Ectodermal cell (in vitro differentiated cells): ENCODE measurements at regions not wholly inside any gene's neighbourhood (a gene's known extent, or its start where the extent isn't known, plus 50 kb on each side); places are given as distances from the start of the nearest gene placed in this dataset.
"Not testable (repeated sequence)": the region's sequence is repeated elsewhere in the genome, so short reads cannot be mapped to it uniquely, and the experiment has no call there.

Experiments used
- H3K27ac ChIP-seq: 2 replicates; pipeline ENCODE4 v1.7.0; 2013; ENCODE audit warnings: mild to moderate bottlenecking, low read depth, low read length; ENCODE audit not compliant: insufficient read depth, poor library complexity, severe bottlenecking
- H3K27me3 ChIP-seq: 2 replicates; pipeline ENCODE4 v1.7.0; 2013; ENCODE audit warnings: mild to moderate bottlenecking, low read length; ENCODE audit not compliant: insufficient read depth, control insufficient read depth, poor library complexity, severe bottlenecking
- H3K36me3 ChIP-seq: one replicate; pipeline ENCODE4 v1.7.0; 2013; ENCODE audit warnings: low read length; ENCODE audit not compliant: control insufficient read depth, insufficient read depth
- H3K4me1 ChIP-seq: one replicate; pipeline ENCODE4 v1.7.0; 2013; ENCODE audit warnings: low read length; ENCODE audit not compliant: control insufficient read depth, insufficient read depth
- H3K4me3 ChIP-seq: 2 replicates; pipeline ENCODE4 v1.7.0; 2013; ENCODE audit warnings: low read depth, low read length, control low read depth; ENCODE audit not compliant: insufficient read depth
- H3K9me3 ChIP-seq: 2 replicates; pipeline ENCODE4 v1.7.0; 2013; ENCODE audit warnings: mild to moderate bottlenecking, low read length, moderate library complexity; ENCODE audit not compliant: control insufficient read depth
- WGBS, 2 experiments: methylation state at CpG; one replicate each; pipeline ENCODE4 v1.1.7; 2013; ENCODE audit warnings: missing lambda C conversion rate in 2 of 2; 5-methylcytosine and 5-hydroxymethylcytosine counted together

DNA sequence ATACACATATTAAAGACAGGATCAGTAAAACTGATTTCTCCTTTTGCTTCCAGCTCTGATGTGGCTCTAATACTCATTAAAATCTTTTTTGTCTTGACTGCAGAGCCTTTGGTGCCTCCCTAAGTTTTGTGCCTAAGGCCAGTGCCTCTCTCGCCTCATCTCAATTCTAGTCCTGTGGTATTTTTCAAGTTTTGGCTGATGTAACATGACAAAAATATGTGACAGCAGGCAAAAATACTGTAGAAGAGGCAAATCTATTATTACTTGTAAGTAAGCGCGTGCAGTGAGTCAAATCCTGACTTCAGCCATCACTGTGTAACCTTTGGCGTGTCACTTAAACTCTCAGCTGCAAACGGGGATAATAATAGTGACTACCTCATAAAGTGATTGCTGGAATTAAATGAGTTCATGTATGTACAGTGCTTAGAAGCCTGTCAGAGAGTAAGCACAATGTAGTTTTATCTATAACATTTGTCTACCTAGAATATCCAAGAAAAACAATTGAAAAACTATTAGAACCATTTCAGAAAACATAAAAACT is 74.0 kb downstream of the MAB21L3 start:
- Histone ChIP-seq H3K9me3 (no peaks in the 10 kb centered on the region), H3K4me3 (no peak overlapping the region), H3K27me3 (no peaks in the 10 kb centered on the region), H3K4me1 (no peaks in the 10 kb centered on the region), H3K27ac (no peak overlapping the region), H3K36me3 (no peaks in the 10 kb centered on the region)
- WGBS, 2 experiments: 97% methylated on average over 5 of the region's 5 CpGs

DNA sequence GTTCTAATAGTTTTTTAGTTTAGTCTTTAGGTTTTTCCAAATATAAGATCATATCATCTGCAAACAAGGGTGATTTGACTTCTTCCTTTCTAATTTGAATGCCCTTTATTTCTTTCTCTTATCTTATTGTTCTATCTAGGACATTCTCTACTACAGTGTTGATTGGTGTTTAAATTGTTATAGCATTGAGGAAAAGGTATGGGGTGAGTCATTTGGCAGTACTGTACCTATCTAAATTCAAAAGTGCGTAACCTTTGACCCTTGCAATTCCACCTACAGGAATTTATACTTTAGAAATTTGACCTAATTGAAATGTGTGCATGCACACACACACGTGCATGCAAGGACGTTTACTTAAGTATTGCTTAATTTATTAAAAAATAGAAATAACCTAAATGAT is 78.3 kb downstream of the MAB21L3 start:
- Histone ChIP-seq H3K4me3 (no peak overlapping the region), H3K27me3 (no peaks in the 10 kb centered on the region), H3K36me3 (no peaks in the 10 kb centered on the region), H3K9me3 (no peaks in the 10 kb centered on the region), H3K4me1 (no peaks in the 10 kb centered on the region), H3K27ac (no peak overlapping the region)
- WGBS, 2 experiments: 100% methylated on average over 1 of the region's 3 CpGs

DNA sequence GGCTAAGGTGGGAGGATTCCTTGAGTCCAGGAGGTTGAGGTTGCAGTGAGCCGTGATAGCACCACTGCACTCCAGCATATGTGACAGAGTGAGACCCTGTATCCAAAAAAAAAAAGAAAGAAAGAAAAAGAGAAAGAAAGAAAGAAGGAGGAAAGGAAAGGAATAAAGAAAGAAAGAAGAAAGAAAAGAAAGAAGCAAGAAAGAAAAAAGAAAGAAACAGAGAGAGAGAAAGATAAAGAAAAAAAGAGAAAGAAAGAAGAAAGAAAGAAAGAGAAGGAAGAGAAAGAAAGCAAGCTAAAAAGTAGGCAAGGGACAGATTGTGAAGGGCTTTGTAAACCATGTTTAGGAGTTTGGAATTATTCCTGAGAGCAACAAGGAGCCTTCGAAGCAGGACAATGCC is 80.1 kb downstream of the MAB21L3 start:
- 87 to 91% methylated on average over 2 of the region's 2 CpGs for WGBS, 2 experiments
- Histone ChIP-seq H3K4me3 (no peak overlapping the region), H3K36me3 (no peaks in the 10 kb centered on the region), H3K27me3 (no peaks in the 10 kb centered on the region), H3K9me3 (no peaks in the 10 kb centered on the region), H3K27ac (no peak overlapping the region), H3K4me1 (no peaks in the 10 kb centered on the region)

DNA sequence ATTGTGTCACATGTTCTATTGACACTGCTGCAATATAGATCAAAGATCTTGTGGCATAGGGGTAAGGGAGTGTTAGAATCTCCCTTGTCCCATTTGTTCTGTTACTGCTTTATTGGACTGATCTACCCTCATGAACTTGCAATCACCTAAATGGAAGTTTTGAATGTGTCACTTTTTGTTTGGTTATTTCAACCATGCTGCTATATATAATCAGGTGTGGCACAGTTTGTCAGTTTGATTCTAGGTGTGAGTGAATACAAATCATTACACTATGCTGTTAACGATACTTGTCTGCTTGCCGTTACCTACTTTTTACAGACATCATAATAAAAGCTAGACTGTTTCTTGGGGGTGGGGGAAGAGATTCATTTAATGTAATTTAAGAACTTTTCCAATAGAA is 82.6 kb downstream of the MAB21L3 start:
- WGBS, 2 experiments: no CpG with 5 or more reads among the region's 2 CpGs
- no peak overlapping the region for H3K27ac ChIP-seq
- no peak overlapping the region for H3K4me3 ChIP-seq

DNA sequence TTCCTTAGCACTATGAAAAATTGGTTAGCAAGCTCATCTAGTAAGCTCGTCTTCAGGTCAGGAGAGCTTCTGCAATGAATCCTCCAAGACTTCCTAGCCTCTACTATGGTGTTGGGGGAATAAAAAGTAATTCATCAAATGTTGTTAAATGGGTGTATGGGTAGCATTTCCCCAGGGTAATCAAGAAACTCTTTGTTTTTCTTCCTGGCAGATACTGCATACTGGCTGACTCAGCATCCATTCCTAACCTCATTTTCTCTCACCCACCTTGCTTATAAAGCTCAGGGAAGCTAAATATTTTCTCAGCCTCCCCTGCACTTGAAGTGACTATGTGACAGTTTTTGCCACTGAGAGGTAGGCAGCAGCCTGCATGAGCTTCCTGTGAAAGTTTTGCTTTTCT is 83.4 kb downstream of the MAB21L3 start:
- H3K9me3 ChIP-seq: no peaks in the 10 kb centered on the region
- H3K27ac ChIP-seq: no peak overlapping the region
- no peaks in the 10 kb centered on the region for H3K27me3 ChIP-seq
- H3K36me3 ChIP-seq: no peaks in the 10 kb centered on the region
- H3K4me1 ChIP-seq: no peaks in the 10 kb centered on the region
- WGBS, 2 experiments: 94 to 100% methylated on average over 1 of the region's 1 CpG
- H3K4me3 ChIP-seq: no peak overlapping the region

More for the DNA sequence above, 82.6 kb downstream of the MAB21L3 start:
- Histone ChIP-seq H3K9me3 (no peaks in the 10 kb centered on the region), H3K36me3 (no peaks in the 10 kb centered on the region), H3K27me3 (no peaks in the 10 kb centered on the region), H3K4me1 (no peaks in the 10 kb centered on the region)

DNA sequence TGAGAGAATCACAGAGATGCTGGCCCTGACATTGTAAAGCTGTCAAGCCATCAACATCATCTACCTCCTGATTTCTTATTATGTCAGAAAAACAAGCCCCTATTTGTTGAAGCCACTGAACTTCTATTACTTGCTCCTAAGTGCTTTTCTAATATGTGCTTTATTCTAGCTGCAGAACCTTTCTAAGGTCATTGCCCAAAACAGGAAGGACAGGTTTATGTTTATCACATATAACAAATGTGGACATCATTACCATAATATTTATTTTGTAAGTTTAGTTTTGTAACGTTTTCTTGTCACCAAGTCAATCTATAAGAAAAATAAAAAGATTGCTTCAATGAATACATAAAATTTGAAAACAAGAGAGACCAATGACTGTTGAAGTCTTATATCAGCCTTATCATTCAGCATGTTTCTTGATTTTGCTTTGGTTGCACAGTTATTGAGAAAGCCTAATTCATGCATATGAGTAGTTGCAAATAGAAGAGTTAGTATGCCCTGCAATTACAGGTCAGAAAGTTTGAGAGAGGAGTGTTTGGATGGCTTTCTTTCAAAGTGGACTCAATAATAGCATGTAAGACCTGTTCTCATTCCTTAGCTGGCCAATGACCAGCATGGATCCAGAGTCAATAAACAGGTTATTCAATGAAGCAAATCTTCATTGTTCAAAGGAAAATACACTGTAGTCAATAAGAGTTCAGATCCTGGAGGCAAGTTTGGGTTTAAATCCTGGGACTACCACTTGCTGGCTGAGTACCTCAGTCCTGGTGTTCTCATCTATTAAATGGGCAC is 84.1 kb downstream of the MAB21L3 start:
- H3K4me3 ChIP-seq: no peak overlapping the region
- no peaks in the 10 kb centered on the region for H3K9me3 ChIP-seq
- no peaks in the 10 kb centered on the region for H3K4me1 ChIP-seq
- H3K27me3 ChIP-seq: no peaks in the 10 kb centered on the region
- H3K27ac ChIP-seq: no peak overlapping the region
- WGBS, 2 experiments: 83% methylated on average over 1 of the region's 1 CpG; no CpG with 5 or more reads in 1 of the 2 experiments
- no peaks in the 10 kb centered on the region for H3K36me3 ChIP-seq

DNA sequence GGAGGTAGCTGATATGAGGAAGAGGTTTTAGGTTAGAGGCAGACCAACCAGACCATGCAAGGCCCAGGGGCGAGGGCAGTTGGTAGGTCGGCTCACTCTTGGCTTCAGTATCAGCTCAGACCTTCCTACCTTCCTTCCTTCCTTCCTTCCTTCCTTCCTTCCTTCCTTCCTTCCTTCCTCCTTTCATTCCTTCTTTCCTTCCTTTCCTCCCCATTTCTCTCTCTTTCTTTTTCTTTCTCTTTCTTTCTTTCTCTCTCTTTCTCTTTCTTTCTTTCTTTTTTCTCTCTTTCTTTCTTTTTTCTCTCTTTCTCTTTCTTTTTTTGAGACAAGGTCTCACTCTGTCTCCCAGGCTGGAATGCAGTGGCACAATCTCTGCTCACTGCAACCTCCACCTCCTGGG is 89.1 kb downstream of the MAB21L3 start:
- not testable (repeated sequence) for H3K9me3 ChIP-seq, H3K4me3 ChIP-seq, H3K27ac ChIP-seq, H3K36me3 ChIP-seq, H3K27me3 ChIP-seq, H3K4me1 ChIP-seq
- 96 to 98% methylated on average over 2 of the region's 2 CpGs for WGBS, 2 experiments

DNA sequence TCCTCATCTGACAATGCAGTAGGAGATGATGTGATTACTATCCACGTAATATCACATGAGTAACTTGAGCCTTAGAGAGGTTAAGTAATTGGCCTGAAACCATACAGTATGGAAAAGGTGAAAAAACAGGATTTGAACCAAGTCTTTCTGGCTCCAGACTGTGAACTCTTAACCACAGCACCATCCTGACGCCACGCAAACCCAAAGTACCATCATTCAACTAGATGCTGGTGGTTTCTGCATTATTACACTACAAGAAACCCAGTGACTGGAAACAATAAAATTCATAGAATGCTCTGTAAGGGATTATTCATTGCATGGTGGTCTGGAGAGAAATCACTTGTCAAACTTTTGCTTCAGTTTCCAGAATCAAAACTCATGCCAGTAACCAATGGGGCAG is 90.7 kb downstream of the MAB21L3 start:
- Histone ChIP-seq H3K9me3 (no peaks in the 10 kb centered on the region), H3K36me3 (no peaks in the 10 kb centered on the region), H3K27ac (no peak overlapping the region), H3K4me1 (no peaks in the 10 kb centered on the region), H3K4me3 (no peak overlapping the region), H3K27me3 (no peaks in the 10 kb centered on the region)
- 100% methylated on average over 3 of the region's 3 CpGs for WGBS, 2 experiments

DNA sequence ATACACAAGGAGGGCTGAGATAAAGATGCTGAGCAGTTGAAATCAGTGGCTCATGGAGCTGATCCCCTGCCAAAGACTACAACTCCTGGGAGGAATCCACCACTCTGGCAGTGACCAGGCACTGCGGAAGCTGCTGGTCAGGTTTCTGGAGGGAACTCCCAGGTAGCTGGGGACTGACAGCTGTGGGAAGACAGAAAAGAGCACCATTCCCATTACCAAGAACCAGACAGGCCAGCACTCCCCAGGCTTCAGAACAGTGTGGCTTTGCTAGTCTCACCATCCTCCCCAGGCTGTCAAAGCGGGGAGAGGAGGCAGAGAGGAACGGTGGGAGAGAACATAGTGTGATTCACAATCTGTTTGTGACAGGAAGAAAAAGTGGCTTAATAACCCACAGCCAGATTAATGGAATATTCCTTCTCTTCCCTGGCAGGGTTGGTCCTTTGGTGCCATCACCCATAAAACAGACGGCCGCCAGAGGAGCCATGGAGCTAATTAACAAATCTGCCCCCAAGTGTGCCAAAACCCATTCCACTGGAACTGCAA is 92.1 kb downstream of the MAB21L3 start:
- H3K27me3 ChIP-seq: no peaks in the 10 kb centered on the region
- no peaks in the 10 kb centered on the region for H3K4me1 ChIP-seq
- WGBS, 2 experiments: 85% methylated on average over 4 to 5 of the region's 5 CpGs
- H3K27ac ChIP-seq: no peak overlapping the region
- no peaks in the 10 kb centered on the region for H3K36me3 ChIP-seq
- no peaks in the 10 kb centered on the region for H3K9me3 ChIP-seq
- no peak overlapping the region for H3K4me3 ChIP-seq

DNA sequence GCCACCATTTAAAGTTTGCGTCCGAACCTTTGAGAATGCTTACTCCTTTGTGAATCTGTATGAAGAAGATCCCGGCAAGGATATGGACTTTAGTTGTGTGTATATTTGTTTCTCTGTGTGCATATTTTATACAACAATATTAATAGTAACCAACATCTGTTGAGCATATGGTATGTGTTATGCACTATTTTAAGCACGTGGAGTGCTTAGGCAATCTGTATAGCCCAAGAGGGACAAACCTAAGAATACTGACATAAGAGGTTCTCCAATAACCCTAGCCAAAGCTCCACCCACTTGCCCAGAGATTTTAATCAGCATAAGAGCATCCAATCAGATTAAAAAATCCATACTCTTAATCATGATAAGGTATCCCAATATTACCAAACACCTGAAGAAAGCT is 92.7 kb downstream of the MAB21L3 start:
- H3K4me3 ChIP-seq: no peak overlapping the region
- 86 to 93% methylated on average over 2 to 3 of the region's 4 CpGs for WGBS, 2 experiments
- no peaks in the 10 kb centered on the region for H3K27me3 ChIP-seq
- no peaks in the 10 kb centered on the region for H3K9me3 ChIP-seq
- no peak overlapping the region for H3K27ac ChIP-seq
- H3K36me3 ChIP-seq: no peaks in the 10 kb centered on the region
- H3K4me1 ChIP-seq: no peaks in the 10 kb centered on the region
